Panc1 (cell line): ENCODE measurements at regions not wholly inside any gene's neighbourhood (a gene's known extent, or its start where the extent isn't known, plus 50 kb on each side); places are given as distances from the start of the nearest gene placed in this dataset.

Experiments used
- ATAC-seq: fragments of 200-7000 bp; cut with Tn5 transposase; 2 replicates; pipeline ENCODE4 v1.9.1; 2020; ENCODE audit warnings: mild to moderate bottlenecking, moderate library complexity
- BruUV-seq: library from RNA; stranded (reverse); fragments of 400-500 nt; replicated peaks from 2 replicates; lab custom pipeline; 2021; lab: Mats Ljungman, UMichigan
- CTCF ChIA-PET: fragments of 300-600 bp; sonication (Branson Sonifier 250); formaldehyde crosslinking; loops from one replicate; lab custom pipeline; 2022; ENCODE audit warnings: antibody characterized with exemption; lab: Charles Lee
- POLR2A ChIA-PET: fragments of 300-600 bp; sonication (Branson Sonifier 250); formaldehyde crosslinking; loops from one replicate; lab custom pipeline; 2022; ENCODE audit warnings: antibody characterized with exemption; lab: Charles Lee
- DNase-seq: peaks from one replicate; pipeline ENCODE4 v3.0.0-alpha.2; 2010; ENCODE audit warnings: low read depth, low spot score
- H3K27ac ChIP-seq: 2 replicates; pipeline ENCODE4 v1.5.1; 2011; ENCODE audit warnings: mild to moderate bottlenecking, low read length, inconsistent platforms
- H3K27me3 ChIP-seq: fragments of 200-500 bp; sonication (Bioruptor generic); 2 replicates; pipeline ENCODE4 v1.6.0; 2014; ENCODE audit warnings: low read length, inconsistent platforms; ENCODE audit not compliant: control insufficient read depth, insufficient read depth
- H3K36me3 ChIP-seq: fragments of 200-500 bp; sonication (Bioruptor generic); 2 replicates; pipeline ENCODE4 v1.5.1; 2014; ENCODE audit warnings: inconsistent platforms, mild to moderate bottlenecking, low read length, moderate library complexity; ENCODE audit not compliant: control insufficient read depth, insufficient read depth
- H3K4me1 ChIP-seq: 2 replicates; pipeline ENCODE4 v1.5.1; 2011; ENCODE audit warnings: inconsistent platforms, mild to moderate bottlenecking, low read length, moderate library complexity; ENCODE audit not compliant: control insufficient read depth, insufficient read depth
- H3K4me3 ChIP-seq, 2 experiments: 2 replicates each; pipeline ENCODE4 v1.5.1; 2011 to 2012; ENCODE audit warnings: low read depth in 2 of 2, low read length in 2 of 2, mild to moderate bottlenecking in 2 of 2, inconsistent platforms in 1 of 2, moderate library complexity in 1 of 2
- H3K9me3 ChIP-seq: fragments of 200-500 bp; sonication (Bioruptor generic); 2 replicates; pipeline ENCODE4 v1.5.1; 2014; ENCODE audit warnings: low read depth, mild to moderate bottlenecking, inconsistent platforms, low read length, moderate library complexity; ENCODE audit not compliant: control insufficient read depth, insufficient read depth
- CTCF ChIP-seq: fragments of 450-650 bp; IDR thresholded peaks from 2 replicates; pipeline ENCODE4 v1.5.1; 2017; ENCODE audit warnings: mild to moderate bottlenecking
- POLR2AphosphoS5 ChIP-seq: IDR thresholded peaks from 2 replicates; pipeline ENCODE4 v1.6.1; 2012; ENCODE audit warnings: mild to moderate bottlenecking, low read depth, low read length, moderate library complexity
- SIN3A ChIP-seq: IDR thresholded peaks from 2 replicates; pipeline ENCODE4 v1.6.1; 2012; ENCODE audit warnings: low read depth, mild to moderate bottlenecking, low read length, moderate library complexity, borderline replicate concordance; ENCODE audit not compliant: insufficient read depth
- TCF7L2 ChIP-seq: IDR thresholded peaks from 2 replicates; pipeline ENCODE4 v1.6.1; 2011; ENCODE audit warnings: mild to moderate bottlenecking, low read depth, low read length, inconsistent platforms
- in situ Hi-C: cut with HindIII; loops from 2 replicates; pipeline ENCODE4 v1.10.0; 2016; ENCODE audit warnings: low sequenced_read_pairs, low pct_unique_long_range_greater_than_20kb
- intact Hi-C: fragments of 100-400 bp; cut with micrococcal nuclease; formaldehyde crosslinking; loops from one replicate; pipeline ENCODE4 v1.10.0; 2022; ENCODE audit not compliant: unreplicated experiment
- TF ChIP-seq, protein P1 (sequence below), 2 experiments: IDR thresholded peaks; 2 replicates each; pipeline ENCODE4 v1.6.1; 2011 to 2012; ENCODE audit warnings: low read depth in 2 of 2, control low read depth in 1 of 2, low read length in 1 of 2, mild to moderate bottlenecking in 1 of 2, moderate library complexity in 1 of 2; ENCODE audit not compliant: insufficient read depth in 1 of 2

DNA sequence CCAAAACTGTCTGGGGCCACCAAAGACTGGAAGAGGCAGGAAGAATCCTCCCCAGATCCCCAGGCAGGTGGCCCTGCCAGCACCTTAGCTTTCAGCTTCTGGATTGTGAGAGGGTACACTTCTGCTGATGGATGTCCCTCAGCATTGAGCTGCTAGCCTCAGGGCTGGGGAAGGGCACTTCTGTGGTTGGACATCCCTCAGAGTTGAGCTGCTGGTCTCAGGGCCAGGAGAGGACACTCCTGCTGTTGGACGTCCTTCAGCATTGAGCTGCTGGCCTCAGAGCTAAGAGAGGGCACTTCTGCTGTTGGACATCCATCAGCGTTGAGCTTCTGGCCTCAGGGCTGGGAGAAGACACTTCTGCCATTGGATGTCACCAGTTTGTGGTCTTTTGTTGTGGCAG, 83.8 kb upstream of the FCN1 start:
- POLR2A ChIA-PET: no interaction called here

DNA sequence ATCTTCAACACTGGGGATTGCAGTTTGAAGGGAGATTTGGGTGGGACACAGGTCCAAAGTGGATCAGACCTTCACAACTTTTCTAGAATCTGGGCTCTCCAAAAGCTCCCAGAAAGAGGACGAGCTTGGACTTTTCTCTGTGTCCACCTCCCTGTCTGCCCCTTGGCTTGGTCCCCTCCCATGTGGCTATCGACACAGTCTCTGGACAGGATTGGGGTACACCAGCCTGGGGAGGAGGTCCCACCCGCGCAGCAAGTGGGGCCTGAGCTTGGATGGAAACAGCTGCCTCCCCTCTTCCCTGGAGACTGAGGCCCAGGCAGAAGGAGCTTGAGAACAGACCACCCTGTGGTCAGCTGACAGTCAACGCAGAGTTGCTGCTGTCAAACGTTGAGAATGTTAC, 84.6 kb upstream of the FCN1 start:
- in situ Hi-C loops (no loop called here), intact Hi-C loops (no loop called here)
- CTCF ChIA-PET: no interaction called here
- H3K4me3 ChIP-seq: no peak overlapping the region
- TF ChIP-seq, protein P1, sequence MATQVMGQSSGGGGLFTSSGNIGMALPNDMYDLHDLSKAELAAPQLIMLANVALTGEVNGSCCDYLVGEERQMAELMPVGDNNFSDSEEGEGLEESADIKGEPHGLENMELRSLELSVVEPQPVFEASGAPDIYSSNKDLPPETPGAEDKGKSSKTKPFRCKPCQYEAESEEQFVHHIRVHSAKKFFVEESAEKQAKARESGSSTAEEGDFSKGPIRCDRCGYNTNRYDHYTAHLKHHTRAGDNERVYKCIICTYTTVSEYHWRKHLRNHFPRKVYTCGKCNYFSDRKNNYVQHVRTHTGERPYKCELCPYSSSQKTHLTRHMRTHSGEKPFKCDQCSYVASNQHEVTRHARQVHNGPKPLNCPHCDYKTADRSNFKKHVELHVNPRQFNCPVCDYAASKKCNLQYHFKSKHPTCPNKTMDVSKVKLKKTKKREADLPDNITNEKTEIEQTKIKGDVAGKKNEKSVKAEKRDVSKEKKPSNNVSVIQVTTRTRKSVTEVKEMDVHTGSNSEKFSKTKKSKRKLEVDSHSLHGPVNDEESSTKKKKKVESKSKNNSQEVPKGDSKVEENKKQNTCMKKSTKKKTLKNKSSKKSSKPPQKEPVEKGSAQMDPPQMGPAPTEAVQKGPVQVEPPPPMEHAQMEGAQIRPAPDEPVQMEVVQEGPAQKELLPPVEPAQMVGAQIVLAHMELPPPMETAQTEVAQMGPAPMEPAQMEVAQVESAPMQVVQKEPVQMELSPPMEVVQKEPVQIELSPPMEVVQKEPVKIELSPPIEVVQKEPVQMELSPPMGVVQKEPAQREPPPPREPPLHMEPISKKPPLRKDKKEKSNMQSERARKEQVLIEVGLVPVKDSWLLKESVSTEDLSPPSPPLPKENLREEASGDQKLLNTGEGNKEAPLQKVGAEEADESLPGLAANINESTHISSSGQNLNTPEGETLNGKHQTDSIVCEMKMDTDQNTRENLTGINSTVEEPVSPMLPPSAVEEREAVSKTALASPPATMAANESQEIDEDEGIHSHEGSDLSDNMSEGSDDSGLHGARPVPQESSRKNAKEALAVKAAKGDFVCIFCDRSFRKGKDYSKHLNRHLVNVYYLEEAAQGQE (IDR thresholded peaks at IDR 0.05; ENCODE audit: insufficient read depth in 1 of 2, low read depth in 2 of 2, low read length in 1 of 2): no peak
- TF ChIP-seq SIN3A (no peak), POLR2AphosphoS5 (no peak), CTCF (no peak), TCF7L2 (no peak)
- ATAC-seq: no peak
- no peaks in the 10 kb centered on the region for H3K4me1 ChIP-seq
- H3K27me3 ChIP-seq: no peaks in the 10 kb centered on the region
- H3K9me3 ChIP-seq: peaks cover 4% of the 10 kb centered on the region; the same call in 1 of the 2 replicates
- no peaks in the 10 kb centered on the region for H3K36me3 ChIP-seq
- no peak for DNase-seq
- BruUV-seq: no TSS peak
- POLR2A ChIA-PET: no interaction called here
- H3K27ac ChIP-seq: no peak overlapping the region

More for the DNA sequence above, 83.8 kb upstream of the FCN1 start:
- in situ Hi-C loops (no loop called here), intact Hi-C loops (no loop called here)
- TF ChIP-seq, protein P1 (IDR thresholded peaks at IDR 0.05; ENCODE audit: insufficient read depth in 1 of 2, low read depth in 2 of 2, low read length in 1 of 2): no peak
- no peak for TF ChIP-seq POLR2AphosphoS5
- no peak for TF ChIP-seq TCF7L2
- TF ChIP-seq SIN3A: no peak
- BruUV-seq: no TSS peak
- CTCF ChIA-PET: no interaction called here
- ATAC-seq: no peak
- Histone ChIP-seq H3K4me3 (no peak overlapping the region), H3K27me3 (no peaks in the 10 kb centered on the region), H3K27ac (no peak overlapping the region), H3K36me3 (no peaks in the 10 kb centered on the region), H3K9me3 (peaks cover 4% of the 10 kb centered on the region; the same call in 1 of the 2 replicates), H3K4me1 (no peaks in the 10 kb centered on the region)
- no peak for DNase-seq
